LNCAP (cell line): ENCODE measurements at regions not wholly inside any gene's neighbourhood (a gene's known extent, or its start where the extent isn't known, plus 50 kb on each side); places are given as distances from the start of the nearest gene placed in this dataset.

Experiments
- CTCF ChIP-seq: fragments of 450-650 bp; IDR thresholded peaks from 2 replicates; pipeline ENCODE4 v1.5.1; 2017; ENCODE audit warnings: mild to moderate bottlenecking

GRCh38 chr1:5752746-5753548 is 239.3 kb downstream of the NPHP4 start:
- no peak for TF ChIP-seq CTCF

GRCh38 chr1:5751833-5752745 is 240.1 kb downstream of the NPHP4 start:
- TF ChIP-seq CTCF: no peak

GRCh38 chr1:5751163-5751540 is 241.1 kb downstream of the NPHP4 start:
- no peak for TF ChIP-seq CTCF

GRCh38 chr1:5750186-5751162 is 241.8 kb downstream of the NPHP4 start:
- TF ChIP-seq CTCF: no peak

- no peak for TF ChIP-seq CTCF
Observed at GRCh38 chr1:5748286-5749225, 243.7 kb downstream of the NPHP4 start.

GRCh38 chr1:5747426-5748285 is 244.6 kb downstream of the NPHP4 start:
- TF ChIP-seq CTCF: no peak
